Smooth muscle cell (in vitro differentiated cells): ENCODE measurements at regions not wholly inside any gene's neighbourhood (a gene's known extent, or its start where the extent isn't known, plus 50 kb on each side); places are given as distances from the start of the nearest gene placed in this dataset.

Experiments used
- DNase-seq: peaks from one replicate; lab custom pipeline; 2025; ENCODE audit not compliant: unreplicated experiment; lab: John Stamatoyannopoulos, UW
- H2AFZ ChIP-seq: fragments of 200-600 bp; sonication (generic); 2 replicates; pipeline ENCODE4 v1.6.0; 2016; ENCODE audit warnings: antibody characterized with exemption, low read depth, mild to moderate bottlenecking
- H3F3A ChIP-seq: fragments of 200-600 bp; sonication (generic); 2 replicates; pipeline ENCODE4 v1.6.0; 2017; ENCODE audit warnings: antibody characterized with exemption, low read depth
- H3K27ac ChIP-seq: fragments of 200-600 bp; sonication (generic); 2 replicates; pipeline ENCODE4 v1.5.1; 2016; ENCODE audit warnings: low read depth, mild to moderate bottlenecking
- H3K27me3 ChIP-seq: fragments of 200-600 bp; sonication (generic); 2 replicates; pipeline ENCODE4 v1.6.1; 2016; ENCODE audit warnings: low read depth, mild to moderate bottlenecking
- H3K36me3 ChIP-seq: fragments of 200-600 bp; sonication (generic); 2 replicates; pipeline ENCODE4 v1.5.1; 2016; ENCODE audit warnings: low read depth
- H3K4me1 ChIP-seq: fragments of 200-600 bp; sonication (generic); 2 replicates; pipeline ENCODE4 v1.5.1; 2016; ENCODE audit warnings: low read depth
- H3K4me2 ChIP-seq: fragments of 200-600 bp; sonication (generic); 2 replicates; pipeline ENCODE4 v1.6.0; 2016; ENCODE audit warnings: mild to moderate bottlenecking
- H3K4me3 ChIP-seq: fragments of 200-600 bp; sonication (generic); 2 replicates; pipeline ENCODE4 v1.5.1; 2016; ENCODE audit warnings: mild to moderate bottlenecking
- H3K79me2 ChIP-seq: fragments of 200-600 bp; sonication (generic); 2 replicates; pipeline ENCODE4 v1.6.0; 2016; ENCODE audit warnings: low read depth, mild to moderate bottlenecking
- H3K9ac ChIP-seq: fragments of 200-600 bp; sonication (generic); 2 replicates; pipeline ENCODE4 v1.6.0; 2016; ENCODE audit warnings: low read depth
- H3K9me3 ChIP-seq: fragments of 200-600 bp; sonication (generic); replicated peaks from 2 replicates; pipeline ENCODE4 v1.5.1; 2016; ENCODE audit warnings: low read depth
- H4K20me1 ChIP-seq: fragments of 200-600 bp; sonication (generic); 2 replicates; pipeline ENCODE4 v1.6.0; 2016; ENCODE audit warnings: low read depth
- CTCF ChIP-seq: fragments of 200-600 bp; sonication (generic); IDR thresholded peaks from 2 replicates; pipeline ENCODE4 v1.5.1; 2017; ENCODE audit warnings: borderline replicate concordance, mild to moderate bottlenecking, antibody characterized with exemption; ENCODE audit not compliant: insufficient read depth, poor library complexity, severe bottlenecking
- WGBS: methylation state at CpG from one replicate; pipeline ENCODE4 v1.1.7; 2016; ENCODE audit warnings: low lambda C conversion rate; 5-methylcytosine and 5-hydroxymethylcytosine counted together

GRCh38 chr16:35170610-35171009 is 1711.2 kb downstream of the TP53TG3F start:
- no peak overlapping the region for H3K27ac ChIP-seq
- 69% methylated on average over 3 of the region's 3 CpGs for WGBS
- no peaks in the 10 kb centered on the region for H3K27me3 ChIP-seq
- H3K4me1 ChIP-seq, result no peaks in the 10 kb centered on the region
- no peak overlapping the region for H3K4me2 ChIP-seq
- no peaks in the 10 kb centered on the region for H3K36me3 ChIP-seq
- H3K79me2 ChIP-seq, result no peaks in the 10 kb centered on the region
- no peaks in the 10 kb centered on the region for H3F3A ChIP-seq
- no peak overlapping the region for H3K9ac ChIP-seq
- H2AFZ ChIP-seq, result no peak overlapping the region
- no peak for DNase-seq
- no peak for TF ChIP-seq CTCF
- H3K4me3 ChIP-seq, result no peak overlapping the region
- no peaks in the 10 kb centered on the region for H4K20me1 ChIP-seq
- no peaks in the 10 kb centered on the region for H3K9me3 ChIP-seq

DNA sequence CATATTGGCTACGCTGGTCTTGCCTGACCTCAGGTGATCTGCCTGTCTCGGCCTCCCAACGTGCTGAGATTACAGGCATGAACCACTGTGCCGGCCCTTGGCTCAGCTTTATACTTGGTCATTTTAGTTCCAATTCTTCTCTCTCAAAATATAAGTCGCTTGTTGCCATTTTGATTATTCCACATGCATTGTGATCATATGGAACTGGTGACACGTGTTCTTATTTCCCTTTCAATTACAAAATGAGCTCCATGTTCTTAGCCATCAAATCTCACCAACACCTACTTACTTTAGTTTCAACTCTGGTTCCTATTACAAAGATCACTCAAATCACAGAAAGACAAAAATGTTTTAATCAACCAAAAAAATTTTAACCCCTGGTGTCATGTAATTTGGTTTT is 1711.7 kb downstream of the TP53TG3F start:
- Histone ChIP-seq H4K20me1 (no peaks in the 10 kb centered on the region), H2AFZ (no peak overlapping the region), H3K9ac (no peak overlapping the region), H3K27me3 (no peaks in the 10 kb centered on the region), H3K27ac (no peak overlapping the region), H3K4me1 (no peaks in the 10 kb centered on the region), H3K9me3 (no peaks in the 10 kb centered on the region), H3K4me3 (no peak overlapping the region), H3F3A (no peaks in the 10 kb centered on the region), H3K4me2 (no peak overlapping the region), H3K79me2 (no peaks in the 10 kb centered on the region), H3K36me3 (no peaks in the 10 kb centered on the region)
- TF ChIP-seq CTCF, result no peak
- DNase-seq, result no peak
- 69% methylated on average over 6 of the region's 6 CpGs for WGBS

DNA sequence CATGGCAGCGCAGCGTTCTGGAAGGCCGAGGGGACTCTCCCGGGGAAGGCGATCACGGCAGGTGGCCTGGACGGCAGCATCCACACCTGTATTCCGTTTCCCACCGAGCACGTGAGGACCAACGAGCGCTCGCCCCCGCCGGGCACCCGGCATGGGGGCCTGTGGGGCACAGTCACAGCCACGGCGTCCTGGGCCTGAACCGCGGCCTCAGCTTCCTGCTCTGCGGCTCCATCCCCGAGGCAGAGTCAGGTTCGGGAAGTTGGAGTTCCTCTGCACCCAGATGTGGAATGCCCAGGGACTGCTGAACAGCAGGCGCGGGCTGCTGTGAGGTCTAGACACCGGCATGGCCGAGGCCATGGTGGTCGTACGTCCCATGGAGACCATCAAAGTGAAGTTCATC is 1713.9 kb downstream of the TP53TG3F start:
- no peak overlapping the region for H3K4me2 ChIP-seq
- H3K27me3 ChIP-seq, result no peaks in the 10 kb centered on the region
- TF ChIP-seq CTCF, result no peak
- DNase-seq, result no peak
- no peaks in the 10 kb centered on the region for H3F3A ChIP-seq
- no peaks in the 10 kb centered on the region for H4K20me1 ChIP-seq
- H3K9me3 ChIP-seq, result no peaks in the 10 kb centered on the region
- WGBS, result 88% methylated on average over 29 of the region's 29 CpGs
- no peak overlapping the region for H3K4me3 ChIP-seq
- no peak overlapping the region for H3K9ac ChIP-seq
- no peaks in the 10 kb centered on the region for H3K79me2 ChIP-seq
- no peak overlapping the region for H3K27ac ChIP-seq
- H3K36me3 ChIP-seq, result no peaks in the 10 kb centered on the region
- H3K4me1 ChIP-seq, result no peaks in the 10 kb centered on the region
- H2AFZ ChIP-seq, result no peak overlapping the region

DNA sequence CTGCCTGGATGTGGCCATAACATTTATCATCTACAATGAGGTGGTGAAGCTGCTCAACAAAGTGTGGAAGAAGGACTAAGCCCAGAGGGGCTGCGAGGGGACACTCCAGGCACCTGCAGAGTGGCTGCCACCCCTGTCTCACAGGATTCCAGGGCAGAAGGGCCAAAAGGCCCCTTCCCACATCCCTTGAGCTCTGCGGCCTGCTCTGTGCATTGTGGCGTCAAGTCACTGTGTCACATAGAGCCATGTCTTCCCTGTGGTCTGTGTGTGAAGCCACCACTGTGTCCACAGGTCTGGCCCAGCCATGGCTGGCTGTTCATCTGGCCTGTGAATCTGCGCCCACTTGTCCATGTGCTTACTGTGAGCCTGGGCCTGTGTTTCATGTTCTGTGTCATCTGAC is 1714.6 kb downstream of the TP53TG3F start:
- H3K4me2 ChIP-seq, result no peak overlapping the region
- WGBS, result 83% methylated on average over 4 of the region's 4 CpGs
- H3K4me3 ChIP-seq, result no peak overlapping the region
- no peaks in the 10 kb centered on the region for H3K79me2 ChIP-seq
- H3K27me3 ChIP-seq, result no peaks in the 10 kb centered on the region
- H4K20me1 ChIP-seq, result no peaks in the 10 kb centered on the region
- H3K9me3 ChIP-seq, result no peaks in the 10 kb centered on the region
- no peak overlapping the region for H3K27ac ChIP-seq
- DNase-seq, result no peak
- H3K4me1 ChIP-seq, result no peaks in the 10 kb centered on the region
- H2AFZ ChIP-seq, result no peak overlapping the region
- no peak overlapping the region for H3K9ac ChIP-seq
- no peaks in the 10 kb centered on the region for H3K36me3 ChIP-seq
- no peaks in the 10 kb centered on the region for H3F3A ChIP-seq
- no peak for TF ChIP-seq CTCF
